Motor neuron (in vitro differentiated cells): ENCODE measurements at regions not wholly inside any gene's neighbourhood (a gene's known extent, or its start where the extent isn't known, plus 50 kb on each side); places are given as distances from the start of the nearest gene placed in this dataset.

Source experiments
- ATAC-seq, 8 experiments: fragments of 200-7000 bp; cut with Tn5 transposase; replicated peaks in 6 of 8; 2 replicates each; pipeline ENCODE4 v1.8.0; 2021; ENCODE audit warnings: mild to moderate bottlenecking in 8 of 8, moderate library complexity in 8 of 8
- H3K27ac ChIP-seq, 2 donors: fragments of 250-450 bp; sonication (Bioruptor Pico); 2 replicates each; pipeline ENCODE4 v1.9.0; 2021; ENCODE audit warnings: antibody characterized with exemption in 2 of 2, mild to moderate bottlenecking in 2 of 2, moderate library complexity in 1 of 2
- H3K4me1 ChIP-seq, 2 donors: fragments of 250-450 bp; sonication (Bioruptor Pico); replicated peaks in 1 of 2; 2 replicates each; pipeline ENCODE4 v1.6.1; 2021; ENCODE audit warnings: antibody characterized with exemption in 2 of 2, mild to moderate bottlenecking in 2 of 2, moderate library complexity in 1 of 2
- H3K4me3 ChIP-seq, 5 donors: fragments of 250-450 bp; sonication (Bioruptor Pico); 2 replicates each; pipeline ENCODE4 v1.9.0; 2021; ENCODE audit warnings: antibody characterized with exemption in 5 of 5, mild to moderate bottlenecking in 5 of 5, moderate library complexity in 4 of 5
- WGBS, 10 experiments: fragments of 450-650 bp; shearing (Covaris generic); methylation state at CpG; one replicate each; pipeline ENCODE4 v1.0.0; 2022; 5-methylcytosine and 5-hydroxymethylcytosine counted together
- in situ Hi-C, 9 experiments: fragments of 400-800 bp; cut with MboI; loops; one replicate each; pipeline ENCODE4 v1.15.0; 2021; ENCODE audit warnings: low sequenced_read_pairs in 9 of 9, low pct_unique_long_range_greater_than_20kb in 2 of 9; ENCODE audit not compliant: unreplicated experiment in 9 of 9

DNA sequence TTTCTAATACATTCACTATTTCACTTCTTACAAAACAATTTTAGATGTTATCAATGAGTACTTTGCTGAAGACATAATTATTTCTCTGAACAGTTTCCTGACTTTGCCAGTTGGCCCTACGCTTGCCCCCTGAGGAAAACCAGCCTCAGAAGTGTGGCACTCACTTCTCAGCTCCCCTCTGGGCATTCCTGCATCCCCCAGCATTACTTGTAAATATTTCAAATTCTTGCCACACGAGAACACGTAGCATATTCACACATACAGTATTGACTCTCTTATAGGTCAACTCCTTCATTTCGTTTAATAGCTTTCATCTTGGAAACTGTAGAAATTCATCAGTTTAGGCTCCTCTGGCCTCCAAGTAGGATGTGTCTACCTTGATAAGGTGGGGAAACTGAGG lies 65.2 kb downstream of the OTX2 start:
- peaks cover 4 to 7% of the 10 kb centered on the region in 2 donors for H3K4me1 ChIP-seq
- 3 to 75% (median 18%) methylated on average over 2 to 4 of the region's 4 CpGs; no CpG with 5 or more reads in 2 of the 10 experiments for WGBS, 10 experiments
- peak in 1 of 8 experiments; percentile 52 for ATAC-seq
- no peak overlapping the region for H3K27ac ChIP-seq
- in situ Hi-C loops: no loop called here
- H3K4me3 ChIP-seq: no peak overlapping the region

DNA sequence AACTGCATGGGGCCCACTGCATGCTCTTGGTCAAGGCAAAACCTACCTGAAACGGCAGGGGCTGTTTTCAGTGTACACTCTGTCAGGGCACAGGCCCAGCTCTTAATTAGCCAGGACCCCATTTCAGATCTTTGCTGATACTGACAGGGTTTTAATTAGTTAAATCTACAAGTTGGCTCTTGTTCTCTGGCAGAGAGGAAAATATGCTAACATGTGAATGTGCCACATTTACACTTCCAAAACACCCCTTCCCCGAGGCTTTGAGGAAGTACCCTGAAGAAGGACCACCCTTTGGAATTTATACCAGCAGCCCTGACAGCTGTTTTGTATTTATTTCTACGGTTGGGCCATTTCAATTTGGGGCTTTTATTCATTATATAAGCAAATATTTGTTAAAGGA lies 66.3 kb downstream of the OTX2 start:
- Histone ChIP-seq H3K27ac (no peak overlapping the region), H3K4me1 (peaks cover 4 to 7% of the 10 kb centered on the region in 2 donors), H3K4me3 (no peak overlapping the region)
- 0 to 43% (median 7%) methylated on average over 2 to 3 of the region's 3 CpGs; no CpG with 5 or more reads in 3 of the 10 experiments for WGBS, 10 experiments
- in situ Hi-C loops: no loop called here
- no peak for ATAC-seq

DNA sequence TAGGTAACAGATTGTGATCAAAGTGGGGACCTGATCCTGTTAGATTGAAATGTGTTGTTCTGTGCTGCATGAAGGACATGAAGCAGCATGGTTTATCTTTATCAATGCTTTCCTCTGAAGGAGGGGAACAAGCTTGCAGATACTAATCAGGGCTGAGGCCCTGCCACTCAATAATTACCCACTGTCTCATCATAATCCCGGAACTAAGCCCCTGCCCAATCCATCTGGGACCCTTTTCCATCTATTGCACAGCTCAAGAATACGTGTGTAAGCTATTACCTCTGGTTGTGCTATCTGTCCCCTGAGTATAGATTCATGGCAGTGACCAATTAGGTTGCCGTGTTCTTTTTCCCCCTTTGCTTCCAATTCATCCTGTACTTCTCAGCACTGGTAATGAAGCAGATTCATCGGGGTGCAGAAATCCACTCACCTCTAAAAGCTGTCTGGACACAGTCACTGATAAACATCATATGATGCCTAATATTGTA lies 67.8 kb downstream of the OTX2 start:
- H3K4me1 ChIP-seq: peaks cover 4 to 7% of the 10 kb centered on the region in 2 donors
- 0 to 70% (median 30%) methylated on average over 1 to 2 of the region's 4 CpGs; no CpG with 5 or more reads in 4 of the 10 experiments for WGBS, 10 experiments
- in situ Hi-C loops: no loop called here

DNA sequence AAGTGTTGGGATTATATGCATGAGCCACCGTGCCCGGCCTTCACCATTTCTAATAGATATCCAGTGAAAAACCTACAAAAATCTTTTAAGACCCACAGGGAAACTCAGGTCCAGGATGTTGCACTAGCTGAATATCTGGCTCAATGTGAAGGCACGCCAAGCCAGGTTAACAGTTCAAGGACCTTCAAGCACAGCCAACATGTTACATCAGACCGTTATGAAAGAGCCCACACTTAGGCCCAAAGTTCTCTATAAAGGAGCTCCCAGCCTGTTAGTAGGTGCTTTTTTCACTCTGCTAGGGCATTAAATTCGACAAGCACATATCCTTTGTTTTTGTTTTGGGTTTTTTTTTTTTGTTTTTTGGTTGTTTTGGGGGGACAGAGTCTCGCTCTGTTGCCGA lies 69.0 kb downstream of the OTX2 start:
- ATAC-seq: no peak
- in situ Hi-C loops: no loop called here
- WGBS, 10 experiments: 10 to 90% (median 79%) methylated on average over 1 to 6 of the region's 7 CpGs; no CpG with 5 or more reads in 2 of the 10 experiments
- no peak overlapping the region for H3K27ac ChIP-seq
- H3K4me1 ChIP-seq: peaks cover 4 to 7% of the 10 kb centered on the region in 2 donors
- H3K4me3 ChIP-seq: no peak overlapping the region

More for the DNA sequence above, 67.8 kb downstream of the OTX2 start:
- H3K4me3 ChIP-seq: no peak overlapping the region
- no peak overlapping the region for H3K27ac ChIP-seq
- ATAC-seq: peak in 5 of 8 experiments; percentile 27 to 80 (median 47)

DNA sequence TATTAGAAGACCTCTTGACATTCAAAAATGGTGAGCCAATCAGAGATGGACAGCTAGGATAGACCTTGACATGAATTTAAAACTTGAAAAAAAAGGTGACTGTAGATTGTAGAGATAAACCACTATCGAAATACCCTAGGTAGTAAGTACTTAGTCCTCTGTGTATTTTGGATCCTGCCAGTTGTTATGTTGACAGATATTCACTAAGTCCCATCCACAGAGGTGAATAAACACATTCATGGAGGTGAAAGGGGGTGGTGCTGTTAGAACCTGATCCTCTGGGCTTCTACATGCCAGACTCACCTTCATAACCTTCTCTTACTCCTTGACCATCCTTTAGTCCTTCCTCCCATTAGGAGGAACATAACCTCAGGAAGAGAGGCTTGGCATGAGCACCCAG lies 72.3 kb downstream of the OTX2 start:
- peaks cover 4 to 7% of the 10 kb centered on the region in 2 donors for H3K4me1 ChIP-seq
- in situ Hi-C loops: no loop called here
- H3K4me3 ChIP-seq: no peak overlapping the region
- ATAC-seq: no peak
- no peak overlapping the region for H3K27ac ChIP-seq
- 0 to 86% (median 70%) methylated on average over 1 of the region's 1 CpG; no CpG with 5 or more reads in 5 of the 10 experiments for WGBS, 10 experiments

DNA sequence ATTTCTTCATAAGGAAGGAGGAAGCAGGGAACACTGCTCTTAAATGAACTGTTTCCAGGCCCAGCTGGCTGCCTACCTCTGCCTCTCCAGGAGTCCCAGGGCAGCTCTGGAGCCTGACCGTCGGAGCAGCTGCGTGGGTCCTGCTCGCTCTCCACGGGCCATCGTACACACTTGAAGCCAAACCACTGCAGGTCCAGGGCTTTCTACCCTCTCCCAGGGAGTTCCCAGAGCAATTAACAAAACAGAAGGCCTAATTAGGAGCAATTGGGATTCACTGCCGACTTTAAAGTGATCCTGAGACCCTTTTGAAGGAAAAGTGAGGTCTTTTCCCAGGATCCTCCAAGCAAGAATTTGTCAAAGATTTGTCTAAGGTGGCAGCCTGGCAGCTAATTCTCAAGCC lies 76.9 kb downstream of the OTX2 start:
- WGBS, 10 experiments: 0 to 21% (median 0%) methylated on average over 1 to 7 of the region's 7 CpGs; no CpG with 5 or more reads in 3 of the 10 experiments
- Histone ChIP-seq H3K4me1 (no peaks in the 10 kb centered on the region), H3K27ac (no peak overlapping the region), H3K4me3 (no peak overlapping the region)
- in situ Hi-C loops: no loop called here
- ATAC-seq: no peak

DNA sequence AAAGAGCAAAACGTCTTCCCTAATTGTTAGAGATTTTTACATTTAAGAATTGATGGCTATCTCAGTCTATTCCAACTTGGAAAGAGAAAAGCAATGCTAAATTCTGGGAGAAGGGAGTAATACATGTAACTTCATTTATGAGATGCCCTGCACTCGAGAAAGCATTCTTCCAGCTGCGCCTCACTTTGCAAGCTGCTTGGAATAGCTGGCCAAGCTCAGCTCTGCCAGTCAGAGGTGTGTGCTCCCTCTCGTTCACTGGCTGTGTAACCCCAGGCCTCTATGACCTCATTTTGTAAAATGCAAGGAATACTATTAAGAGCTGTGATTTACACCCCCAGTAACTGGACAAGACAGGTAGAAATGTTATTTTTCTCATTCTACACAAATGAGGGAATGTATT lies 79.1 kb downstream of the OTX2 start:
- ATAC-seq: no peak
- H3K4me3 ChIP-seq: no peak overlapping the region
- no peak overlapping the region for H3K27ac ChIP-seq
- WGBS, 10 experiments: 5 to 100% (median 33%) methylated on average over 1 to 3 of the region's 4 CpGs; no CpG with 5 or more reads in 1 of the 10 experiments
- H3K4me1 ChIP-seq: no peaks in the 10 kb centered on the region
- in situ Hi-C loops: no loop called here

DNA sequence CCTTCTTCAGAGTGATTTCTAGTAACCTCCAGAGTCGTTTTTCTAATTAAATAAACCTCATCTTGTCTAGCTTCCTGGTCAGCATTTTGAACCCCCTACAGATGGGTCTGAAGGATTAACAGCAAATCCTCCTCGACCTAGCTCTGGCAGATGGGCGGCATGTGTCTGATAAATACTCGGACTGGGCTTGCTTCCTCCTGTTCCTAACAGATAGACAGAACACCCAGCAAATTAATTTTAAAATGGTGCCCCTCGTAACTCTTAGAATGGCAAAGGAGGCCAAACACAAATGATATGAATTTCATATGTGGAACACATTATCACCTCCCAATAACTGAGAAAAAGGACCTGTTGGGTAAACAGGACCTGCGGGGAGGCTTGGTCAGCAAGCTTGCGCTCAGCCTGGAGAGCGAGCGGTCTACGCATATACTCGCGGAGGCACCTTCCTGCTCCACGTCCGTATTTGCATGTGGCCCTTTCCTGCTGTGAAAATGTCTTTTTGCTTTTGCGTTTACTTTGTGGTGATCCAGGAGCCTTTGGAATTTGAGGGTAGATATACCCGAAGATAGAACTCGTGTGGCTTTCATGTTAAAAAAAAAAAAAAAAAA lies 79.6 kb downstream of the OTX2 start:
- WGBS, 10 experiments: 0 to 36% (median 12%) methylated on average over 1 to 14 of the region's 17 CpGs
- H3K27ac ChIP-seq: no peak overlapping the region
- in situ Hi-C loops: no loop called here
- peak in 1 of 8 experiments; percentile 61 for ATAC-seq
- H3K4me1 ChIP-seq: no peaks in the 10 kb centered on the region
- no peak overlapping the region for H3K4me3 ChIP-seq

DNA sequence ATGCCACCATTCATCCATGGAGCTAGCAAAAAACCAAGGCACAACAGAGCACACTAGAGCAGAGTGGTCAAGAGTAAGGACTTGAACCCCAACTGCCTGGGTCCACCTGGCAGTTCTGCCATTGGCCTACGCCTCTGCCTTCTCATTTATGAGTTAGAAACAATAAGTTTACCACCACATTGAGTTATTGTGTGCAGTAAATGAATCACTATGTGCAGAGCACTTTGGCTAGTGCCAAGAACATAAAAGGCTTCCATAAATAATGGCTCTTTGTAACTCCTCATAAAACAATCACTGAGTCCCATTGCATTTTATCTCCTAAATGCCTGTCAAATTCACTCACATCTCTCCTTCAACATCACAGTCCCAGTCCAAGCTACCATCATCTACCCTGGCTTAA lies 86.3 kb downstream of the OTX2 start:
- no peak overlapping the region for H3K4me3 ChIP-seq
- 0 to 63% (median 7%) methylated on average over 1 of the region's 1 CpG; no CpG with 5 or more reads in 4 of the 10 experiments for WGBS, 10 experiments
- no peaks in the 10 kb centered on the region for H3K4me1 ChIP-seq
- in situ Hi-C loops: no loop called here
- ATAC-seq: no peak
- no peak overlapping the region for H3K27ac ChIP-seq

DNA sequence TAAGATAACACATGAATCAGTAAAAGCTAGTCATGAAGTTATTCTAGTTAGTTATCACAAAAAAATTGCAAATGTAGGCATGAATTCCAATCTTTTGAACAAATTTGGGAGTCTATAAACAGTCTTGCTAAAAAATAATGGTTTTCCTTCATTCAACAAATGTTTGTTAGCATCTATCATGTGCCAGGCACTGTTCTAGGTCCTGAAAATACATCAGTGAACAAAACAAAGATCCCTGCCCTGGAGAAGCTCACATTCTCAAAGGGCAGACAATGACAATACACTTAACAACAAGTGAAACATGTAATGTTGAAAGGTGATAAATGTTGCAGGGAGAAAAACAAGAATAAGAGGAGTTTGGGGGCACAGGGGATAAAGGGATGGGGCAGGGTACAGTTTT lies 86.9 kb downstream of the OTX2 start:
- in situ Hi-C loops: no loop called here

DNA sequence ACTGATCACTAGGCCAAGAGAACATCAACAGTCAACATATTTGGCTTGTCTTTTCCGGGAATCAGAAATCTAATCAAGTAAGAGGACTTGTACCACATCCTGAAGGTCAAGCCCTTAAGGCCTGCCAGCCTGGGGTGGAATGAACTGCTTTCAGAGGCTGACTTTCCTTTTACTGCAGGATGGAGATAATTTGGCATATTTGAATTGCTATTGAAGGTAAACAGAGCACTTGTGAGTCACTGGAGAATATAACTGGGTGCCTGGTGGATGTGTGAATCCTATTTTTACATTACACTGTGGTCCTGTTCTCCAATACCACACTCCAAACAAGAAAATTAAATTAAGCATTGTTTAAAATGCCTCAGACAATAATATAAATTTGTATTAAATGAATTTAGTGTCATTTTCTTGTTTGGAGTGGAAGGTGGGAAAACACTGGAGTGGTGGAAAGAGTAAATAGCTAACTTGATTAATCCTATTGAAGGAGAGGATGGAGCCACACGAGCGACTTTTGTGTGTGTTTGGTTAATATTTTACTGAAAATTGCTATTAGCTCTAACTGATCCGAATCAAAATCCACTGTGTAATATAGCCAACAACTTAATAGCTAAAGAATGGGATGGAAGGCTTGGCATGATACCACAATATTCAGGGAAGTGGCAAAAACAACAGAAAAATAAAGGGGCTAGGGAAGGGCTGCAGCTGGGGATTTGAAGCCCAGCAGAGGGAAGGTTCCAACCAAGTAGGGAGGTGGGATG lies 89.4 kb downstream of the OTX2 start:
- no peaks in the 10 kb centered on the region for H3K4me1 ChIP-seq
- WGBS, 10 experiments: 0 to 54% (median 35%) methylated on average over 1 to 4 of the region's 4 CpGs; no CpG with 5 or more reads in 2 of the 10 experiments
- H3K27ac ChIP-seq: no peak overlapping the region
- H3K4me3 ChIP-seq: no peak overlapping the region
- in situ Hi-C loops: no loop called here
- no peak for ATAC-seq

More for the DNA sequence above, 86.9 kb downstream of the OTX2 start:
- Histone ChIP-seq H3K4me3 (no peak overlapping the region), H3K4me1 (no peaks in the 10 kb centered on the region), H3K27ac (no peak overlapping the region)
- ATAC-seq: no peak

DNA sequence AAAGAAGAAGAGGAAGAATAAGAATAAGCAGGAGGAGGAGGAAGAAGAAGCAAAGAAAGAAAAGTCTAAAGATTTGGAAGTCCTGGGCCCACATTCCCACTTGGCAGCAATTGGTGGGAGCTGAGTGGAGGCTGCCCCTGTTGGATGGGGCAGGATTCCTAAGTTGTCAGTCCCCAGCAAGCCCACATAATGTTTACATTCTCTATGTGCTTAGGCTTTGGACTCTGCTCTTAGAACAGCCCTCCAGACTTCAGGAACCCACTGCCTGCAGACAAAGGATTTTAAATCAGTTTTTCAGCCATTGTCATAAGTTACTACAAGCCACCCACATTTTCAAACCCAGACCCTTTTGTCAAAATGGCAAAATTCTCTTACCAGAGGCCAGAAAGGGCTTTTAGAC lies 92.0 kb downstream of the OTX2 start:
- ATAC-seq: no peak
- Histone ChIP-seq H3K4me1 (no peaks in the 10 kb centered on the region), H3K4me3 (no peak overlapping the region), H3K27ac (no peak overlapping the region)
- in situ Hi-C loops: no loop called here

DNA sequence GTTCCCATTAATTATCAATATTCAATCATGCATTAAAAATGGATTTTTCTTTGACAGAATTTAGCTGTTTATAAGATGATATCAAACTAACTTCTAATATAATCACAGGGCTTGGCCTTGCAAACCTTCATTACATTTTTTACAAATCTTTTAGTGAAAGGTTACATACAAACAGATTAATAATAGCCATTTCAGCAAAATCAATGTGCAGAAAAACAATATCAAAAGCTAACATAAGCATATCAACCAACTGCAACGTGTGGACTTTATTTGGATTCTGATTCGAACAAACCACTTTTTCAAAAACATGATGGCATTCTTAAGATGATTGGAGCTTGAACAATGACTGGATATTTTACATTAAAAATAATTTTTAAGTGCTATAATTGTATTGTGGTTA lies 93.6 kb downstream of the OTX2 start:
- Histone ChIP-seq H3K4me1 (no peaks in the 10 kb centered on the region), H3K27ac (no peak overlapping the region), H3K4me3 (no peak overlapping the region)
- ATAC-seq: no peak
- 0 to 80% (median 48%) methylated on average over 1 to 2 of the region's 2 CpGs; no CpG with 5 or more reads in 2 of the 10 experiments for WGBS, 10 experiments
- in situ Hi-C loops: no loop called here
